Mucosa of stomach (tissue), 1 donor: ENCODE measurements at regions not wholly inside any gene's neighbourhood (a gene's known extent, or its start where the extent isn't known, plus 50 kb on each side); places are given as distances from the start of the nearest gene placed in this dataset.
"Not testable (repeated sequence)": the region's sequence is repeated elsewhere in the genome, so short reads cannot be mapped to it uniquely, and the experiment has no call there.

Experiments used
- H3K27me3 ChIP-seq: one replicate; pipeline ENCODE4 v1.7.0; 2013; ENCODE audit warnings: mild to moderate bottlenecking, low read length; ENCODE audit not compliant: control insufficient read depth, insufficient read depth
- H3K36me3 ChIP-seq: one replicate; pipeline ENCODE4 v1.7.0; 2013; ENCODE audit warnings: low read length; ENCODE audit not compliant: control insufficient read depth, insufficient read depth
- H3K4me1 ChIP-seq: one replicate; pipeline ENCODE4 v1.7.0; 2013; ENCODE audit warnings: mild to moderate bottlenecking, low read length; ENCODE audit not compliant: control insufficient read depth, insufficient read depth
- H3K4me3 ChIP-seq: one replicate; pipeline ENCODE4 v1.7.0; 2013; ENCODE audit warnings: low read length
- H3K9ac ChIP-seq: one replicate; pipeline ENCODE4 v1.7.0; 2013; ENCODE audit warnings: mild to moderate bottlenecking, low read length, moderate library complexity
- H3K9me3 ChIP-seq: one replicate; pipeline ENCODE4 v1.7.0; 2013; ENCODE audit warnings: mild to moderate bottlenecking, low read length, moderate library complexity; ENCODE audit not compliant: control insufficient read depth
- donor health status: Pancreatic carcinoma.

DNA sequence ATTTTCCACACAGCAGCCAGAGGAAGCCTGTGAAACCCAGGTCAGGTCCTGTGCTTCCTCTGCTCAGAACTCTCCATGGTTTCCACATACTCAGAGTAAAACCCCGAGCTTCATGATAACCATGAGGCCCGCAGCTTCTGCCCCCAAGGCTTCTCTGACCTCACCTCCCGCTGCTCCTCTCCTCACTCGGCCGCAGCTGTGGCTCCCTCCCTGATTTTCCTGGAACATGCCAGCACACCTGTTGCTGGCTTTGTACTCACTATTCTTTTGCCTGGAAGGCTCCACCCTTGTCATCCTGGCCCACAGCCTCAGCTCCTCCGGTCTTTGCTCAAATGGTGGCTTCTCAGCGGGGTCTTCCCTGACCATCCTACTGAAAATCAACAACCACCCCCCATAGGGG, 341.7 kb downstream of the PREX1 start:
- Histone ChIP-seq H3K9ac (no peak overlapping the region), H3K4me1 (no peaks in the 10 kb centered on the region), H3K4me3 (no peak overlapping the region), H3K9me3 (no peaks in the 10 kb centered on the region), H3K36me3 (no peaks in the 10 kb centered on the region), H3K27me3 (peaks cover 3% of the 10 kb centered on the region)

GRCh38 chr20:48485153-48485552, 342.6 kb downstream of the PREX1 start:
- not testable (repeated sequence) for H3K27me3 ChIP-seq

DNA sequence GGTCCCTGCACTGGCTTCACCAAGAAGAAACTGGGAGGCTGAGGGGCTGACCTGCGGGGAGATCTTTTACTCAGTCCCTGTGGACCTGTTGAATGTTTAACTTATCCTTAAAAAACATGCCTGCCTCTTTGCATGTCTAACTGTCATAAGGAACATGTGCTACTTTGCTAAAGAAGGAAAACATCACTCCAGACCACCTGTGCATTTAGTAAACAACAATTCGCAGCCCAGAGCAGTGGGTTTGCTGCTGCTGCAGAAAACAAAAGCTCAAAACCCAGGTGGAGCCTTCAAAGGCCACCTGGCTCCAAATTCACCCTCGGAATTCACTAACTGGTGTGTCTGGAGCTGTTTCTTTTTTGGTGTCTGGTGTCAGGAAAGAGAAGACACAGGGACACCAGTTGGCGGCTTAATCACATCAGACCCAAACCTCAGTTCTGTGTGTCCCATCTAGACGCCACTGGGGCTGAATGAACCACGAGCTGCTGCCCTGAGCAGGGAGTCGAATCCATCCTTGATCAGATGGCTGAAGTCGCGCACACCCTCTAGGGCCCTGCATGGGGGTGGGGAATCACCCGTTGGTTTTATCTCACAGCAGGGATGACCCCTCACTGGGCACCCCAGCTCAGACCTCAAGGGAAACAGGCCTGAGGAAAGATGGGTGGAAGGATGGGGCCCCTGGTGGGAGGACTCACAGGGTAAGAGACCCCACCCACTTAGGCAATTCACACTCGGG, 344.3 kb downstream of the PREX1 start:
- no peaks in the 10 kb centered on the region for H3K36me3 ChIP-seq

More at GRCh38 chr20:48485153-48485552, 342.6 kb downstream of the PREX1 start:
- H3K9me3 ChIP-seq, H3K4me1 ChIP-seq, H3K9ac ChIP-seq, H3K4me3 ChIP-seq, H3K36me3 ChIP-seq: not testable (repeated sequence)

GRCh38 chr20:48482790-48483189, 345.0 kb downstream of the PREX1 start:
- Histone ChIP-seq H3K9ac (no peak overlapping the region), H3K9me3 (no peaks in the 10 kb centered on the region), H3K36me3 (no peaks in the 10 kb centered on the region), H3K27me3 (peaks cover 11% of the 10 kb centered on the region), H3K4me1 (no peaks in the 10 kb centered on the region), H3K4me3 (no peak overlapping the region)

More for the DNA sequence above, 344.3 kb downstream of the PREX1 start:
- H3K4me1 ChIP-seq: no peaks in the 10 kb centered on the region
- H3K9ac ChIP-seq: no peak overlapping the region
- no peaks in the 10 kb centered on the region for H3K9me3 ChIP-seq
- H3K27me3 ChIP-seq: peaks cover 8% of the 10 kb centered on the region
- H3K4me3 ChIP-seq: no peak overlapping the region

- Histone ChIP-seq H3K4me3 (no peak overlapping the region), H3K9me3 (no peaks in the 10 kb centered on the region), H3K9ac (no peak overlapping the region), H3K27me3 (peaks cover 11% of the 10 kb centered on the region), H3K36me3 (no peaks in the 10 kb centered on the region), H3K4me1 (no peaks in the 10 kb centered on the region)
Observed at GRCh38 chr20:48480216-48480772, 347.5 kb downstream of the PREX1 start.

- no peaks in the 10 kb centered on the region for H3K4me1 ChIP-seq
- no peak overlapping the region for H3K4me3 ChIP-seq
- no peak overlapping the region for H3K9ac ChIP-seq
- peaks cover 11% of the 10 kb centered on the region for H3K27me3 ChIP-seq
- no peaks in the 10 kb centered on the region for H3K36me3 ChIP-seq
- H3K9me3 ChIP-seq: no peaks in the 10 kb centered on the region
Observed at GRCh38 chr20:48478806-48479585, 348.8 kb downstream of the PREX1 start.

- peaks cover 9% of the 10 kb centered on the region for H3K27me3 ChIP-seq
Observed at GRCh38 chr20:48478370-48478769, 349.4 kb downstream of the PREX1 start.

DNA sequence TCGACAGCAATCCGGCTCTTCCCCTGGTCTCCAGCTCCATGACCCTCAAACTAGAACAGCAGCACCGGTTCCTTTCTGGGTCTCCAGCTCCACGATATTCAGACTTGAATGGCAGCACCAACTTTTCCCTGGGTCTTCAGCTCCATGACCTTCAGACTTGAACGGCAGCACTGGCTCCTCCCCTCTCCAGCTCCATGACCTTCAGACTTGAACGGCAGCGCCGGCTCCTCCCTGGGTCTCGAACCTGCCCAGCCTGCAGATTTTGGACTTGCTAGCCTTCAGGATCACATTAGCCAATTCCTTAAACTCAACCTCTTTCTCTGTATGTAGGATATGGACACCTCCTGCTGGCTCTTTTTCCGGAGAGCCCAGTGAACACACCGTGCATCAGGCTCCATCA, 350.9 kb downstream of the PREX1 start:
- H3K9ac ChIP-seq: no peak overlapping the region
- no peaks in the 10 kb centered on the region for H3K4me1 ChIP-seq
- H3K4me3 ChIP-seq: no peak overlapping the region
- H3K27me3 ChIP-seq: peaks cover 9% of the 10 kb centered on the region
- no peaks in the 10 kb centered on the region for H3K36me3 ChIP-seq
- no peaks in the 10 kb centered on the region for H3K9me3 ChIP-seq

More at GRCh38 chr20:48478370-48478769, 349.4 kb downstream of the PREX1 start:
- Histone ChIP-seq H3K9me3 (no peaks in the 10 kb centered on the region), H3K9ac (no peak overlapping the region), H3K4me1 (no peaks in the 10 kb centered on the region), H3K36me3 (no peaks in the 10 kb centered on the region), H3K4me3 (no peak overlapping the region)

- H3K9me3 ChIP-seq: no peaks in the 10 kb centered on the region
- H3K27me3 ChIP-seq: peaks cover 8% of the 10 kb centered on the region
- H3K4me1 ChIP-seq: no peaks in the 10 kb centered on the region
- no peaks in the 10 kb centered on the region for H3K36me3 ChIP-seq
- no peak overlapping the region for H3K9ac ChIP-seq
- no peak overlapping the region for H3K4me3 ChIP-seq
Observed at GRCh38 chr20:48474022-48474421, 353.8 kb downstream of the PREX1 start.

GRCh38 chr20:48471759-48472408, 355.9 kb downstream of the PREX1 start:
- H3K4me3 ChIP-seq: no peak overlapping the region
- no peaks in the 10 kb centered on the region for H3K36me3 ChIP-seq
- no peaks in the 10 kb centered on the region for H3K9me3 ChIP-seq
- H3K27me3 ChIP-seq: no peaks in the 10 kb centered on the region
- H3K9ac ChIP-seq: no peak overlapping the region
- no peaks in the 10 kb centered on the region for H3K4me1 ChIP-seq

DNA sequence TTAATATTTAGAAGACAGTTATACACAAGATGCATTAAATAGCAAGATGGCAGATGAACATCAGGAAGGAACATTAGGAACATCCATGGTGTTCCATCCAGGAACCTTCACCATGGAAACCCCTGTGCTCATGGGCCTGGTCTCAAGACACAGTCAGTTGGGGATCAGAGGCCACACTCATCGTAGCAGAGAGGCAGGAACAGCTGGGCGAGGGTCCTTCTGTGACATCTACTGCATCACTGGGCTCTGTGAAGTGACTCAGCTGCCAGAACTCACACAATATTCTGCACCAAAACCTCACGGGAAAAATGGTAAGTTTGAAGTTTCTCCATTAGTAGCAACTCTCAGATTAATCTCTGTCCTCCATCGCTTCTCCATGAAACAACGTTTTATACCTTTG, 356.6 kb downstream of the PREX1 start:
- Histone ChIP-seq H3K36me3 (no peaks in the 10 kb centered on the region), H3K9me3 (no peaks in the 10 kb centered on the region), H3K27me3 (no peaks in the 10 kb centered on the region), H3K9ac (no peak overlapping the region), H3K4me3 (no peak overlapping the region), H3K4me1 (no peaks in the 10 kb centered on the region)

GRCh38 chr20:48470141-48470540, 357.7 kb downstream of the PREX1 start:
- Histone ChIP-seq H3K27me3 (no peaks in the 10 kb centered on the region), H3K4me1 (no peaks in the 10 kb centered on the region), H3K36me3 (no peaks in the 10 kb centered on the region), H3K4me3 (no peak overlapping the region), H3K9me3 (no peaks in the 10 kb centered on the region), H3K9ac (no peak overlapping the region)
